A673 (cell line): ENCODE measurements at regions not wholly inside any gene's neighbourhood (a gene's known extent, or its start where the extent isn't known, plus 50 kb on each side); places are given as distances from the start of the nearest gene placed in this dataset.

Experiments
- EZH2 ChIP-seq: fragments of 200-600 bp; sonication (generic); IDR thresholded peaks from 2 replicates; pipeline ENCODE4 v1.6.1; 2017; ENCODE audit warnings: borderline replicate concordance, low read depth, mild to moderate bottlenecking, mixed read lengths, antibody characterized with exemption, low read length; ENCODE audit not compliant: poor library complexity, severe bottlenecking
- TF ChIP-seq, protein P1 (sequence below): fragments of 300-800, 200-600 bp; sonication (generic); conservative IDR thresholded peaks from 2 replicates; pipeline ENCODE4 v1.5.1; 2017; ENCODE audit warnings: low read depth, mild to moderate bottlenecking, antibody characterized with exemption, low read length, moderate library complexity, mixed read lengths

DNA sequence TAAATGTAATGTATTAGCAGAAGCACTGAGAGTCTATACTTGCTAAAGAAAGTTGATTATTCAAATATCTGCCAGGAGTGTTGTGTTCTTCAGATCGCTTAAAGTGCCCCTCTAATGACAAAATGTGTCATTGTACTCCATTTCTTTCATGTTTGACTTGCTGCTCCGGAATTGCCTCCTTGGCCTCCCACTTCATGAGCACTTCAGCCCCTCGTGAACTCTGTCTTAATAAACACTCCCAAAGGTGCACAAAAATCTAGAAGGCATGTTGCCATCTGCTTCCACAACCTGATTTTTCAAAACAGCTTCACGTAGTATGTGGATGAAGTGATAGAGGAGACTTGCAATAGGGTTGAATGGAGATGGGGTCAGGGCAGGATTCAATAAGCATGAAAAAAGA is 396.1 kb downstream of the TDRD15 start:
- TF ChIP-seq, protein P1, sequence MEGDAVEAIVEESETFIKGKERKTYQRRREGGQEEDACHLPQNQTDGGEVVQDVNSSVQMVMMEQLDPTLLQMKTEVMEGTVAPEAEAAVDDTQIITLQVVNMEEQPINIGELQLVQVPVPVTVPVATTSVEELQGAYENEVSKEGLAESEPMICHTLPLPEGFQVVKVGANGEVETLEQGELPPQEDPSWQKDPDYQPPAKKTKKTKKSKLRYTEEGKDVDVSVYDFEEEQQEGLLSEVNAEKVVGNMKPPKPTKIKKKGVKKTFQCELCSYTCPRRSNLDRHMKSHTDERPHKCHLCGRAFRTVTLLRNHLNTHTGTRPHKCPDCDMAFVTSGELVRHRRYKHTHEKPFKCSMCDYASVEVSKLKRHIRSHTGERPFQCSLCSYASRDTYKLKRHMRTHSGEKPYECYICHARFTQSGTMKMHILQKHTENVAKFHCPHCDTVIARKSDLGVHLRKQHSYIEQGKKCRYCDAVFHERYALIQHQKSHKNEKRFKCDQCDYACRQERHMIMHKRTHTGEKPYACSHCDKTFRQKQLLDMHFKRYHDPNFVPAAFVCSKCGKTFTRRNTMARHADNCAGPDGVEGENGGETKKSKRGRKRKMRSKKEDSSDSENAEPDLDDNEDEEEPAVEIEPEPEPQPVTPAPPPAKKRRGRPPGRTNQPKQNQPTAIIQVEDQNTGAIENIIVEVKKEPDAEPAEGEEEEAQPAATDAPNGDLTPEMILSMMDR = no peak
- TF ChIP-seq EZH2 = no peak
